WTC11 (cell line): ENCODE measurements at regions not wholly inside any gene's neighbourhood (a gene's known extent, or its start where the extent isn't known, plus 50 kb on each side); places are given as distances from the start of the nearest gene placed in this dataset.
A peak's percentile ranks its signal among the peaks of the same experiment; 100 is the strongest.

Experiments used
- ATAC-seq: fragments of 200-7000 bp; cut with Tn5 transposase; 2 replicates; pipeline ENCODE4 v1.10.0; 2021; ENCODE audit warnings: mild to moderate bottlenecking, moderate library complexity
- CTCF ChIA-PET: fragments of 300-600 bp; sonication (Branson Sonifier 250); formaldehyde crosslinking; loops from one replicate; lab custom pipeline; 2021; ENCODE audit warnings: antibody characterized with exemption; lab: Charles Lee
- POLR2A ChIA-PET: fragments of 350-600 bp; sonication (Branson Sonifier 250); formaldehyde crosslinking; loops from one replicate; lab custom pipeline; 2021; ENCODE audit warnings: antibody characterized with exemption; lab: Charles Lee
- DNase-seq: peaks from one replicate; pipeline ENCODE4 v3.0.0; 2021; ENCODE audit warnings: low spot score
- H3K27ac Mint-ChIP-seq: 2 replicates; pipeline ENCODE4 v1.8.0; 2021; ENCODE audit warnings: mixed read lengths
- H3K27me3 Mint-ChIP-seq: 2 replicates; pipeline ENCODE4 v1.8.0; 2021; ENCODE audit warnings: low read depth, mild to moderate bottlenecking, moderate library complexity, mixed read lengths
- H3K36me3 Mint-ChIP-seq: 2 replicates; pipeline ENCODE4 v1.8.0; 2021; ENCODE audit warnings: mixed read lengths
- H3K4me1 Mint-ChIP-seq: 2 replicates; pipeline ENCODE4 v1.8.0; 2022; ENCODE audit warnings: mixed read lengths
- H3K4me3 Mint-ChIP-seq: 2 replicates; pipeline ENCODE4 v1.8.0; 2021; ENCODE audit warnings: mild to moderate bottlenecking, moderate library complexity, mixed read lengths
- H3K9me3 Mint-ChIP-seq: 2 replicates; pipeline ENCODE4 v1.8.0; 2021; ENCODE audit warnings: mixed read lengths
- AR ChIP-seq: fragments of 250-450 bp; sonication (Bioruptor Pico); IDR thresholded peaks from 2 replicates; pipeline ENCODE4 v1.9.0; 2021; ENCODE audit warnings: mild to moderate bottlenecking
- ATF6 ChIP-seq: sonication (generic); formaldehyde crosslinking; IDR thresholded peaks from 2 replicates; pipeline ENCODE4 v1.8.1; 2023; ENCODE audit warnings: mild to moderate bottlenecking, missing genetic modification reagents
- E2F4 ChIP-seq: sonication (generic); formaldehyde crosslinking; IDR thresholded peaks from 2 replicates; pipeline ENCODE4 v1.8.1; 2022; ENCODE audit warnings: low read depth, mild to moderate bottlenecking, moderate library complexity, missing genetic modification reagents, borderline replicate concordance
- ELF4 ChIP-seq: sonication (generic); formaldehyde crosslinking; IDR thresholded peaks from 2 replicates; pipeline ENCODE4 v1.8.1; 2022; ENCODE audit warnings: low read depth, mild to moderate bottlenecking, moderate library complexity, missing genetic modification reagents
- GABPB1 ChIP-seq: sonication (generic); formaldehyde crosslinking; IDR thresholded peaks from 2 replicates; pipeline ENCODE4 v1.8.1; 2023; ENCODE audit warnings: mild to moderate bottlenecking, missing genetic modification reagents
- NFATC4 ChIP-seq: fragments of 250-450 bp; sonication (Bioruptor Pico); IDR thresholded peaks from 2 replicates; pipeline ENCODE4 v1.9.0; 2021; ENCODE audit warnings: mild to moderate bottlenecking
- ZMAT4 ChIP-seq: fragments of 250-450 bp; sonication (Bioruptor Pico); IDR thresholded peaks from 2 replicates; pipeline ENCODE4 v1.9.0; 2021; ENCODE audit warnings: mild to moderate bottlenecking
- ZNF121 ChIP-seq: sonication (generic); formaldehyde crosslinking; IDR thresholded peaks from 2 replicates; pipeline ENCODE4 v1.8.0; 2023; ENCODE audit warnings: missing genetic modification reagents
- ZNF138 ChIP-seq: sonication (generic); formaldehyde crosslinking; conservative IDR thresholded peaks from 2 replicates; pipeline ENCODE4 v1.8.1; 2022; ENCODE audit warnings: mild to moderate bottlenecking, moderate library complexity, missing genetic modification reagents
- ZNF219 ChIP-seq: sonication (generic); formaldehyde crosslinking; IDR thresholded peaks from 2 replicates; pipeline ENCODE4 v1.8.0; 2023; ENCODE audit warnings: missing genetic modification reagents, mild to moderate bottlenecking, borderline replicate concordance
- ZNF281 ChIP-seq: sonication (generic); formaldehyde crosslinking; IDR thresholded peaks from 2 replicates; pipeline ENCODE4 v1.8.0; 2023; ENCODE audit warnings: mild to moderate bottlenecking, missing genetic modification reagents

GRCh38 chr3:103968751-103969150 lies 1398.0 kb upstream of the ALCAM start (continued):
- TF ChIP-seq AR, result no peak

- Mint-ChIP-seq H3K4me3 (no peak overlapping the region), H3K9me3 (peaks cover 15% of the 10 kb centered on the region), H3K36me3 (no peaks in the 10 kb centered on the region), H3K4me1 (no peaks in the 10 kb centered on the region), H3K27me3 (no peaks in the 10 kb centered on the region), H3K27ac (no peak overlapping the region)
- ChIA-PET CTCF (interaction anchor here (0.6 to 2.0 kb wide), 2 partner anchors 15 to 310 kb away, joined by 3 to 8 read pairs; no protein-coding TSS in a partner anchor), POLR2A (no interaction called here)
- ATAC-seq (no peak), DNase-seq (no peak)
- TF ChIP-seq ZNF138 (no peak), ATF6 (CRISPR knock-in tag) (no peak), ZNF219 (CRISPR knock-in tag) (no peak), ZNF121 (CRISPR knock-in tag) (no peak), GABPB1 (peak; percentile 39; the same call in 1 of the 2 replicates), E2F4 (CRISPR knock-in tag) (no peak), ZNF281 (CRISPR knock-in tag) (no peak)
Measured at GRCh38 chr3:103976931-103977339, 1389.8 kb upstream of the ALCAM start.

- Mint-ChIP-seq H3K4me1 (no peaks in the 10 kb centered on the region), H3K27ac (no peak overlapping the region), H3K36me3 (no peaks in the 10 kb centered on the region), H3K9me3 (peaks cover 11% of the 10 kb centered on the region), H3K4me3 (no peak overlapping the region), H3K27me3 (no peaks in the 10 kb centered on the region)
- TF ChIP-seq ZMAT4, result no peak
- TF ChIP-seq ELF4 (CRISPR knock-in tag), result no peak
- no peak for TF ChIP-seq NFATC4 (CRISPR knock-in tag)
- DNase-seq, result no peak
- ATAC-seq, result no peak
- ChIA-PET CTCF (interaction anchor here (2.0 kb wide), 1 partner anchor 15 kb away, joined by 8 read pairs; no protein-coding TSS in a partner anchor), POLR2A (no interaction called here)
Measured at GRCh38 chr3:103977417-103977816, 1389.3 kb upstream of the ALCAM start.
